Psoas muscle (tissue), 7 donors: ENCODE measurements at regions not wholly inside any gene's neighbourhood (a gene's known extent, or its start where the extent isn't known, plus 50 kb on each side); places are given as distances from the start of the nearest gene placed in this dataset.

Experiments
- ATAC-seq, 4 donors: fragments of 200-7000 bp; cut with Tn5 transposase; one replicate each; pipeline ENCODE4 v1.9.1; 2020; ENCODE audit warnings: moderate library complexity in 3 of 4, mild to moderate bottlenecking in 2 of 4
- DNase-seq, 2 donors: peaks; one replicate each; pipeline ENCODE4 v3.0.0-alpha.2; 2020
- H3K27ac ChIP-seq: fragments of 200-600 bp; one replicate; pipeline ENCODE4 v1.8.0; 2022
- H3K27me3 ChIP-seq, 3 donors: fragments of 200-600 bp in 1 of 3; one replicate each; pipeline versions ENCODE4 v1.6.1 to v1.8.0; 2013 to 2022; ENCODE audit warnings: low read length in 2 of 3, mild to moderate bottlenecking in 2 of 3, moderate library complexity in 1 of 3; ENCODE audit not compliant: insufficient read depth in 3 of 3
- H3K36me3 ChIP-seq, 2 donors: fragments of 200-600 bp in 1 of 2; one replicate each; pipeline versions ENCODE4 v1.6.1 to v1.8.0; 2013 to 2022; ENCODE audit warnings: low read depth in 1 of 2, mild to moderate bottlenecking in 1 of 2, moderate library complexity in 1 of 2; ENCODE audit not compliant: insufficient read depth in 1 of 2
- H3K4me1 ChIP-seq: fragments of 200-600 bp; one replicate; pipeline ENCODE4 v1.8.0; 2022
- H3K4me3 ChIP-seq: fragments of 200-600 bp; one replicate; pipeline ENCODE4 v1.8.0; 2022; ENCODE audit warnings: mild to moderate bottlenecking
- H3K9me3 ChIP-seq: fragments of 200-600 bp; one replicate; pipeline ENCODE4 v1.8.0; 2022
- CTCF ChIP-seq: fragments of 200-600 bp; IDR thresholded peaks from one replicate; pipeline ENCODE4 v1.8.0; 2022; ENCODE audit warnings: antibody characterized with exemption
- WGBS, 3 donors: extraction: QIAGEN DNeasy Blood & Tissue Kit; methylation state at CpG; one replicate each; pipeline versions ENCODE4 v1.1.6 to v1.1.7; 2013; 5-methylcytosine and 5-hydroxymethylcytosine counted together
- intact Hi-C, 2 donors: fragments of 100-400 bp; cut with DNase I; formaldehyde crosslinking; loops; one replicate each; pipeline versions ENCODE4 v1.11.0 to v1.14.2; 2022
- donor health status: healthy with polysubstance abuse.
- donor health status: DM: no; HTN: no; CAD: no; lungs with moderate emphysema.
- donor health status: Bipolar disorder and iron deficiency.
- donor health status: healthy.
- donor health status: DM: yes; HTN: yes; CAD: no.
- donor health status: DM: no; HTN: no; CAD: no.
- donor health status: DM: yes; HTN: yes; CAD: no.

- no peak overlapping the region for H3K4me3 ChIP-seq
- 46 to 59% (median 50%) methylated on average over 2 of the region's 2 CpGs for WGBS, 3 donors
- intact Hi-C loops: no loop called here
- DNase-seq: no peak
- H3K9me3 ChIP-seq: no peaks in the 10 kb centered on the region
- TF ChIP-seq CTCF: no peak
- peaks cover 3 to 6% (median 4%) of the 10 kb centered on the region in 3 donors for H3K27me3 ChIP-seq
- ATAC-seq: no peak
- no peaks in the 10 kb centered on the region for H3K4me1 ChIP-seq
- no peak overlapping the region for H3K27ac ChIP-seq
- no peaks in the 10 kb centered on the region for H3K36me3 ChIP-seq
Observed at GRCh38 chr11:134687548-134687947, 275.5 kb upstream of the B3GAT1 start.

- ATAC-seq (no peak), DNase-seq (no peak)
- Histone ChIP-seq H3K27me3 (peaks cover 4 to 6% (median 6%) of the 10 kb centered on the region in 3 donors), H3K9me3 (no peaks in the 10 kb centered on the region), H3K4me1 (no peaks in the 10 kb centered on the region), H3K36me3 (no peaks in the 10 kb centered on the region), H3K27ac (no peak overlapping the region), H3K4me3 (no peak overlapping the region)
- intact Hi-C loops: no loop called here
- no peak for TF ChIP-seq CTCF
- WGBS, 3 donors: 18 to 20% (median 20%) methylated on average over 6 of the region's 6 CpGs
Observed at GRCh38 chr11:134686460-134687061, 274.5 kb upstream of the B3GAT1 start.

DNA sequence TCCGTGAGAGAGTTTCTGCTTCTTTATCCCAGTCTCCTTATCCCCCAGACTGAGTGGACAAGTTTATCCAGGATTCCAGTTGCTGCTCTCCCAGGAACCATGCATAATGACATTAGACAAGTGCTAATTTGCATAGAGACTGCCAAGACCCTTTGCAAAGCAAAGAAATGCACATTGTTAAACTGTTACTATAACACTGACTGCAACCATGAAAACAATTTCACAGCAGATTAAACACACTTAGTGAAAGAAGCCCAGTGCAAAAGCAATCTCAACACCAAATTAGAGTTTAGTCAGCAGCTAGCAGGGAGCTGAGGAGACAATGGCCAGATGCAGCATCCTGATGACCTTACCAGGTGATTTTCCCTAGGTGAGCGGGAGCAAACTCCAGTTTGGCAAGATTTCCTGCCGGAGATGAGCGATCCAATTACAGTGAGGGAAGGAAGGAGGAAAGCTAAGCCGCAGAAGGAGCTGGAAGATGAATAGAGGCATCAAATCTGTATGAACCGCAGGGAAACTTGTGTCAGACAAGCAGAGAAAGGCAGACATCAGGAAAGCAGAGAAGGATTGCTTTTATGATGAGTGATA, 273.8 kb upstream of the B3GAT1 start:
- 19 to 23% (median 22%) methylated on average over 6 of the region's 6 CpGs for WGBS, 3 donors
- no peak for ATAC-seq
- intact Hi-C loops: no loop called here
- no peak for TF ChIP-seq CTCF
- peaks cover 4 to 7% (median 5%) of the 10 kb centered on the region in 3 donors for H3K27me3 ChIP-seq
- H3K36me3 ChIP-seq: no peaks in the 10 kb centered on the region
- H3K4me3 ChIP-seq: no peak overlapping the region
- no peaks in the 10 kb centered on the region for H3K4me1 ChIP-seq
- DNase-seq: no peak
- H3K9me3 ChIP-seq: no peaks in the 10 kb centered on the region
- no peak overlapping the region for H3K27ac ChIP-seq

GRCh38 chr11:134684576-134684975, 272.5 kb upstream of the B3GAT1 start:
- intact Hi-C loops: no loop called here
- H3K36me3 ChIP-seq: no peaks in the 10 kb centered on the region
- H3K27ac ChIP-seq: no peak overlapping the region
- peaks cover 1 to 7% (median 5%) of the 10 kb centered on the region in 3 donors for H3K27me3 ChIP-seq
- no peak overlapping the region for H3K4me3 ChIP-seq
- TF ChIP-seq CTCF: no peak
- DNase-seq (no peak), ATAC-seq (no peak)
- no peaks in the 10 kb centered on the region for H3K4me1 ChIP-seq
- no peaks in the 10 kb centered on the region for H3K9me3 ChIP-seq
- 31 to 39% (median 39%) methylated on average over 4 of the region's 4 CpGs for WGBS, 3 donors

- ATAC-seq: no peak
- Histone ChIP-seq H3K36me3 (no peaks in the 10 kb centered on the region), H3K4me1 (no peaks in the 10 kb centered on the region), H3K9me3 (no peaks in the 10 kb centered on the region), H3K27me3 (peaks cover 0 to 7% (median 5%) of the 10 kb centered on the region in 3 donors), H3K4me3 (no peak overlapping the region), H3K27ac (no peak overlapping the region)
- 80 to 87% (median 85%) methylated on average over 6 of the region's 6 CpGs for WGBS, 3 donors
- no peak for TF ChIP-seq CTCF
- DNase-seq: no peak
- intact Hi-C loops: no loop called here
Observed at GRCh38 chr11:134683860-134684259, 271.8 kb upstream of the B3GAT1 start.
